Gastroesophageal sphincter (tissue), 4 donors: ENCODE measurements at regions not wholly inside any gene's neighbourhood (a gene's known extent, or its start where the extent isn't known, plus 50 kb on each side); places are given as distances from the start of the nearest gene placed in this dataset.

Experiments used
- ATAC-seq: fragments of 150-250 bp; one replicate; pipeline ENCODE4 v1.9.1; 2016; ENCODE audit warnings: mild to moderate bottlenecking, moderate library complexity
- H3K27ac ChIP-seq, 4 donors: fragments of 200-600 bp; sonication (generic) in 3 of 4; 1 replicate in 3 of 4; 2 replicates in 1 of 4; pipeline ENCODE4 v1.5.1; 2016 to 2019
- H3K27me3 ChIP-seq: fragments of 200-600 bp; sonication (generic); one replicate; pipeline ENCODE4 v1.5.1; 2019
- H3K36me3 ChIP-seq, 2 donors: fragments of 200-600 bp; sonication (generic); one replicate each; pipeline ENCODE4 v1.5.1; 2019; ENCODE audit warnings: control low read depth in 1 of 2
- H3K4me1 ChIP-seq, 3 donors: fragments of 200-600 bp; sonication (generic); 1 replicate in 2 of 3; 2 replicates in 1 of 3; pipeline ENCODE4 v1.5.1; 2016 to 2019; ENCODE audit warnings: control low read depth in 2 of 3
- H3K4me3 ChIP-seq, 2 donors: fragments of 200-600 bp; sonication (generic); one replicate each; pipeline ENCODE4 v1.5.1; 2019; ENCODE audit warnings: mild to moderate bottlenecking in 1 of 2, moderate library complexity in 1 of 2
- H3K9me3 ChIP-seq, 3 donors: fragments of 200-600 bp; sonication (generic); one replicate each; pipeline ENCODE4 v1.5.1; 2017 to 2019; ENCODE audit warnings: control low read depth in 2 of 3
- EP300 ChIP-seq: sonication (generic); formaldehyde crosslinking; IDR thresholded peaks from one replicate; pipeline ENCODE4 v1.6.1; 2017; ENCODE audit warnings: antibody characterized with exemption, mild to moderate bottlenecking
- POLR2A ChIP-seq, 2 donors: fragments of 450-650 bp; IDR thresholded peaks; one replicate each; pipeline ENCODE4 v1.6.1; 2017; ENCODE audit warnings: antibody characterized with exemption in 2 of 2, mild to moderate bottlenecking in 2 of 2, moderate library complexity in 1 of 2
- POLR2AphosphoS5 ChIP-seq: sonication (generic); formaldehyde crosslinking; IDR thresholded peaks from one replicate; pipeline ENCODE4 v1.6.1; 2017; ENCODE audit warnings: antibody characterized with exemption
- WGBS, 2 donors: methylation state at CpG; one replicate each; pipeline ENCODE4 v1.1.5; 2018; ENCODE audit warnings: low coverage in 1 of 2; 5-methylcytosine and 5-hydroxymethylcytosine counted together
- TF ChIP-seq, protein P1 (sequence below), 4 experiments: fragments of 200-600 bp in 2 of 4; fragments of 450-650 bp in 2 of 4; sonication (generic) in 1 of 4; IDR thresholded peaks; one replicate each; pipeline ENCODE4 v1.5.1; 2017 to 2019; ENCODE audit warnings: antibody characterized with exemption in 4 of 4, mild to moderate bottlenecking in 2 of 4, moderate library complexity in 2 of 4

DNA sequence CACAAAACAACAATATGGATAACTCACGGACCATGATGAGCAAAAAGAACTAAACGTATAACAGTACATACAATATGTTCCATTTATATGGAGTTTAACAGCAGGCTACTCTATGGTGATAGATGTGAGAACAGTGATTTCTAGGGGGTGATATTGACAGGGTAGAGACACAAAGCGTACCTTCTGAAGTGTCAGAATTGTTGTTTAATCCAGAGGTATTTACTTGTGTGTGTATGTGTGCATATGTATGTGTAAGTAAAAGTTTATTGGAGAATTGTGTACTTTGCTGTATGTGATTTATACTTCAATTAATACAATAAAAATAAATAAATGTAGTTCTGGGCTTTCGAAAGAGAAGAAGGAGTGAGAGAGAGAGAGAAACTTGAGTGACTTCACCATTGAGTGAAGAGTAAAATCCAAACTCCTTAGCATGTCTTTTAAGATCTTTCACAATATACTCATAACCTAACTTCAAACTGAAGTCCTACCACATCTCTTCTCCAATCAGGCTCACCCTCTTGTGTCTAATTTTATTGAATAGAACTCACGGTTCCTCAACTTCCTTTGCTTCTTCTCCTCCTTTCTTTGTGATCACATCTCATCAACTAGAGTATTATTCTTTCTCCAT lies 126.0 kb upstream of the KLF7 start:
- Histone ChIP-seq H3K4me1 (peaks cover 0 to 5% (median 0%) of the 10 kb centered on the region in 3 donors), H3K27ac (no peak overlapping the region), H3K9me3 (no peaks in the 10 kb centered on the region), H3K27me3 (no peaks in the 10 kb centered on the region), H3K4me3 (no peak overlapping the region), H3K36me3 (no peaks in the 10 kb centered on the region)
- no peak for ATAC-seq
- TF ChIP-seq, protein P1, sequence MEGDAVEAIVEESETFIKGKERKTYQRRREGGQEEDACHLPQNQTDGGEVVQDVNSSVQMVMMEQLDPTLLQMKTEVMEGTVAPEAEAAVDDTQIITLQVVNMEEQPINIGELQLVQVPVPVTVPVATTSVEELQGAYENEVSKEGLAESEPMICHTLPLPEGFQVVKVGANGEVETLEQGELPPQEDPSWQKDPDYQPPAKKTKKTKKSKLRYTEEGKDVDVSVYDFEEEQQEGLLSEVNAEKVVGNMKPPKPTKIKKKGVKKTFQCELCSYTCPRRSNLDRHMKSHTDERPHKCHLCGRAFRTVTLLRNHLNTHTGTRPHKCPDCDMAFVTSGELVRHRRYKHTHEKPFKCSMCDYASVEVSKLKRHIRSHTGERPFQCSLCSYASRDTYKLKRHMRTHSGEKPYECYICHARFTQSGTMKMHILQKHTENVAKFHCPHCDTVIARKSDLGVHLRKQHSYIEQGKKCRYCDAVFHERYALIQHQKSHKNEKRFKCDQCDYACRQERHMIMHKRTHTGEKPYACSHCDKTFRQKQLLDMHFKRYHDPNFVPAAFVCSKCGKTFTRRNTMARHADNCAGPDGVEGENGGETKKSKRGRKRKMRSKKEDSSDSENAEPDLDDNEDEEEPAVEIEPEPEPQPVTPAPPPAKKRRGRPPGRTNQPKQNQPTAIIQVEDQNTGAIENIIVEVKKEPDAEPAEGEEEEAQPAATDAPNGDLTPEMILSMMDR (IDR thresholded peaks at IDR 0.05): no peak
- WGBS, 2 donors: 83 to 90% methylated on average over 5 of the region's 5 CpGs

DNA sequence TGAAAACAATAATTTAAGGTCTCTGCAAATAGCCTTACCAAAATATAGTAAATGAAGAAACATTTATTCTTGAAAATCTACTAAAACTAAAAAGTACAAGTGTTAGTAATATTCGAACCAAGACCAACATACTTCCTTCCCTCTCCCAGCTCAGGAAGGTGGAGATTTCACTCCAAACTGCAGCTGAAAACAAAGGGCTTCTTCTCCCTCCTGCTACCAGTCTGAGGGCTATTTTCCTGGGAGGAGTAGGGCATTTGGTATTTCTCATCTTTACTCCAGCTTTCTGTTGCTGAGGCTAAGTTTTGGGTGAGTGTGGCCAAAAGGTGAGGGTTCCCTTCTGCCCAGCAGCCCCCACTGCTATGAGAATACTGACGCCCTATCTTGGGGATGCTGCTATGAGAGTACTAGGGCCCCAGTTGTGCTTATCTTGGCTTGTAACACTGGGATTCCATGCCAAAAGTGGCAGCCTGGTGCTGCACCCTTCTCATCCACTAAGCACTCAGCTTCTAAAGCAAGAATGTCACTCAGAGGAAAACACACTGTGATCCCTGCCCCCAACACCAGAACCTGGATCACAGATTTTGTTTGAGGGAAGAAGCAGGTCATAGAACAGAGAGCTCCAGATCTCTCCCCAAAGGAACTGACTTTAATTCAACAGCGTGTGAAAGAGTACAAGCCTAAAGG lies 130.7 kb upstream of the KLF7 start:
- ATAC-seq: no peak
- WGBS, 2 donors: 50% methylated on average over 1 to 2 of the region's 3 CpGs
- peaks cover 0 to 6% (median 0%) of the 10 kb centered on the region in 3 donors for H3K4me1 ChIP-seq
- no peaks in the 10 kb centered on the region for H3K9me3 ChIP-seq
- H3K36me3 ChIP-seq: no peaks in the 10 kb centered on the region
- no peak for TF ChIP-seq POLR2AphosphoS5
- TF ChIP-seq POLR2A (IDR thresholded peaks at IDR 0.05): no peak
- TF ChIP-seq, protein P1 (IDR thresholded peaks at IDR 0.05): no peak
- peak overlapping the region in 2 of 4 donors; percentile 10 to 35 for H3K27ac ChIP-seq
- H3K27me3 ChIP-seq: no peaks in the 10 kb centered on the region
- H3K4me3 ChIP-seq: no peak overlapping the region

DNA sequence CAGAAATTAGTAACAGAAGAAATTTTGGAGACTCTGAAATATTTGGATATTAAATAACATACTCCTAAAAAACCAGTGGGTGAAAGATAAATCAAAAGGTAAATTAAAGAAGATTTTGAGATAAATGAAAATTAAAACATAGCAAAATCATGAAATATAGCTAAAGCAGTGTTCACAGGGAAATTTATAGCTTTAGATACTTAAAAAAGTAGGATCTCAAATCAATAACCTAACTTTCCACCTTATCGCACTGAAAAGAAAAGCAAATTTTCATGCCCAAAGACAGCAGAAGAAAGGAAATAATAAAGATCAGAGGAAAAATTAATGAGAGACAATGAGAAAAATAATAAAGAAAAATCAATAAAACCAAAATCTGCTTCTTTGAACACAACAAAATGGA lies 135.1 kb upstream of the KLF7 start:
- Histone ChIP-seq H3K4me1 (peaks cover 0 to 6% (median 0%) of the 10 kb centered on the region in 3 donors), H3K9me3 (no peaks in the 10 kb centered on the region), H3K36me3 (no peaks in the 10 kb centered on the region), H3K27ac (no peak overlapping the region), H3K4me3 (no peak overlapping the region), H3K27me3 (no peaks in the 10 kb centered on the region)
- ATAC-seq: no peak
- TF ChIP-seq POLR2AphosphoS5 (no peak), POLR2A (IDR thresholded peaks at IDR 0.05) (no peak), EP300 (no peak)
- TF ChIP-seq, protein P1 (IDR thresholded peaks at IDR 0.05): no peak
- 100% methylated on average over 1 of the region's 1 CpG for whole genome bisulfite sequencing, 2 donors

DNA sequence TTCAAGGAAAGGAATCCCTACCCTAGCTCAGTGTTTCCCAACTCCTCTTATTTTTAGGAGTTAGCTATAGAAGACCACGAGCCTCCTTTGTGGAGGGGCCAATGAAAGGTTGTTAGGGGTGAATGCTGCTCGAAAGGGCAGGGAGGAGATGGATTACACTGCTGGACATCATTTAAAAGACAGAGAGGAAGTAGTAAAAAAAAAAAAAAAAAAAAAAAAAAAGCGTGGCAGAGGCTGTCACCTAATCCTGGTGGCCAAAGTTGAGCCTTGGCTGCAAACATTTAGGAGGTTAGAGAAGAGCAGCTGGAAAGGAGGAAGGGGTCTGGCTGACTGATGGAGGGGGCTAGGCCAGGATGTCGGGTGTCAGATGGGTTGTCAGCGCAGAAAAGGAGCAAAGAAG lies 139.0 kb upstream of the KLF7 start:
- no peak for ATAC-seq
- Histone ChIP-seq H3K27me3 (no peaks in the 10 kb centered on the region), H3K27ac (no peak overlapping the region), H3K36me3 (no peaks in the 10 kb centered on the region), H3K4me1 (peaks cover 0 to 2% (median 0%) of the 10 kb centered on the region in 3 donors), H3K4me3 (no peak overlapping the region), H3K9me3 (no peaks in the 10 kb centered on the region)
- TF ChIP-seq POLR2A (IDR thresholded peaks at IDR 0.05): no peak
- no peak for TF ChIP-seq EP300
- TF ChIP-seq, protein P1 (IDR thresholded peaks at IDR 0.05): no peak
- no peak for TF ChIP-seq POLR2AphosphoS5
- WGBS, 2 donors: 74 to 80% methylated on average over 2 to 5 of the region's 5 CpGs
